PC-3 (cell line): ENCODE measurements at regions not wholly inside any gene's neighbourhood (a gene's known extent, or its start where the extent isn't known, plus 50 kb on each side); places are given as distances from the start of the nearest gene placed in this dataset.

Experiments
- EZH2 ChIP-seq: fragments of 300-600 bp; sonication (generic); IDR thresholded peaks from one replicate; pipeline ENCODE4 v1.6.1; 2017; ENCODE audit warnings: antibody characterized with exemption, mild to moderate bottlenecking, low read length; ENCODE audit not compliant: unreplicated experiment
- TF ChIP-seq, protein P1 (sequence below): fragments of 300-600 bp; sonication (generic); conservative IDR thresholded peaks from 2 replicates; pipeline ENCODE4 v1.5.1; 2017; ENCODE audit warnings: antibody characterized with exemption, low read depth, mild to moderate bottlenecking, low read length

DNA sequence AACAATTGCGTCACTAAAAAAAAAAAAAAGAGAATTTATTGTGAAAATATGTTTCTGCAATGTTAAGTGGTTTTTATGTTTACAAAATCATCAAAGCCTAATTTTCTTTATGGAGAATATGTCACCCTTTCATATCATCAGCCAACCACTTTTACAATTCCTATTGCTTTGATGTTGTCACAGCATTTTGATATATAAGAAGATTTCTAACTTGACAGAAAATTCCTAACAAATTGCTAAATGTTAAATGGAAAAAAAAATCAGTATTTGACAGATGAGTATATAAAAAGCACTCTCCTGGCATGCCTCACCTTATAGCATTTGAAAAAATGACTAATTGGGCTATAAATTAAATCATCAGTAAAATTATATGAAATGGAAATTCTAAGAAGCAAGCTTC lies 1457.3 kb upstream of the ALCAM start:
- TF ChIP-seq, protein P1, sequence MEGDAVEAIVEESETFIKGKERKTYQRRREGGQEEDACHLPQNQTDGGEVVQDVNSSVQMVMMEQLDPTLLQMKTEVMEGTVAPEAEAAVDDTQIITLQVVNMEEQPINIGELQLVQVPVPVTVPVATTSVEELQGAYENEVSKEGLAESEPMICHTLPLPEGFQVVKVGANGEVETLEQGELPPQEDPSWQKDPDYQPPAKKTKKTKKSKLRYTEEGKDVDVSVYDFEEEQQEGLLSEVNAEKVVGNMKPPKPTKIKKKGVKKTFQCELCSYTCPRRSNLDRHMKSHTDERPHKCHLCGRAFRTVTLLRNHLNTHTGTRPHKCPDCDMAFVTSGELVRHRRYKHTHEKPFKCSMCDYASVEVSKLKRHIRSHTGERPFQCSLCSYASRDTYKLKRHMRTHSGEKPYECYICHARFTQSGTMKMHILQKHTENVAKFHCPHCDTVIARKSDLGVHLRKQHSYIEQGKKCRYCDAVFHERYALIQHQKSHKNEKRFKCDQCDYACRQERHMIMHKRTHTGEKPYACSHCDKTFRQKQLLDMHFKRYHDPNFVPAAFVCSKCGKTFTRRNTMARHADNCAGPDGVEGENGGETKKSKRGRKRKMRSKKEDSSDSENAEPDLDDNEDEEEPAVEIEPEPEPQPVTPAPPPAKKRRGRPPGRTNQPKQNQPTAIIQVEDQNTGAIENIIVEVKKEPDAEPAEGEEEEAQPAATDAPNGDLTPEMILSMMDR = no peak
- TF ChIP-seq EZH2 = no peak
